Rectal smooth muscle tissue (tissue), 1 donor: ENCODE measurements at regions not wholly inside any gene's neighbourhood (a gene's known extent, or its start where the extent isn't known, plus 50 kb on each side); places are given as distances from the start of the nearest gene placed in this dataset.
"Not testable (repeated sequence)": the region's sequence is repeated elsewhere in the genome, so short reads cannot be mapped to it uniquely, and the experiment has no call there.

ENCODE experiments used
- H3K27ac ChIP-seq: one replicate; pipeline ENCODE4 v1.7.0; 2013; ENCODE audit warnings: low read depth, low read length, inconsistent platforms
- H3K27me3 ChIP-seq: one replicate; pipeline ENCODE4 v1.7.0; 2013; ENCODE audit warnings: low read length; ENCODE audit not compliant: control insufficient read depth, insufficient read depth
- H3K36me3 ChIP-seq: one replicate; pipeline ENCODE4 v1.7.0; 2013; ENCODE audit warnings: low read length; ENCODE audit not compliant: control insufficient read depth, insufficient read depth
- H3K4me1 ChIP-seq: one replicate; pipeline ENCODE4 v1.7.0; 2013; ENCODE audit warnings: low read length; ENCODE audit not compliant: control insufficient read depth, insufficient read depth
- H3K4me3 ChIP-seq: one replicate; pipeline ENCODE4 v1.7.0; 2013; ENCODE audit warnings: low read length
- H3K9ac ChIP-seq: one replicate; pipeline ENCODE4 v1.7.0; 2013; ENCODE audit warnings: low read length

GRCh38 chr6:137798846-137799245, 68.2 kb upstream of the TNFAIP3 start:
- Histone ChIP-seq H3K36me3 (no peaks in the 10 kb centered on the region), H3K4me1 (no peaks in the 10 kb centered on the region), H3K9ac (no peak overlapping the region), H3K4me3 (no peak overlapping the region), H3K27me3 (no peaks in the 10 kb centered on the region), H3K27ac (no peak overlapping the region)

- H3K4me3 ChIP-seq = no peak overlapping the region
- peaks cover 3% of the 10 kb centered on the region for H3K4me1 ChIP-seq
- H3K27ac ChIP-seq = no peak overlapping the region
- H3K27me3 ChIP-seq = no peaks in the 10 kb centered on the region
- H3K9ac ChIP-seq = no peak overlapping the region
- H3K36me3 ChIP-seq = no peaks in the 10 kb centered on the region
Observed at GRCh38 chr6:137799950-137800568, 67.0 kb upstream of the TNFAIP3 start.

GRCh38 chr6:137800762-137801161, 66.3 kb upstream of the TNFAIP3 start:
- Histone ChIP-seq H3K4me1 (peaks cover 7% of the 10 kb centered on the region), H3K4me3 (no peak overlapping the region), H3K27ac (no peak overlapping the region), H3K27me3 (no peaks in the 10 kb centered on the region), H3K9ac (no peak overlapping the region), H3K36me3 (no peaks in the 10 kb centered on the region)

GRCh38 chr6:137801352-137802114, 65.5 kb upstream of the TNFAIP3 start:
- H3K36me3 ChIP-seq = no peaks in the 10 kb centered on the region
- no peak overlapping the region for H3K9ac ChIP-seq
- H3K27me3 ChIP-seq = no peaks in the 10 kb centered on the region
- H3K4me3 ChIP-seq = no peak overlapping the region
- H3K4me1 ChIP-seq = peaks cover 7% of the 10 kb centered on the region
- no peak overlapping the region for H3K27ac ChIP-seq

GRCh38 chr6:137802408-137803182, 64.5 kb upstream of the TNFAIP3 start:
- no peak overlapping the region for H3K9ac ChIP-seq
- no peak overlapping the region for H3K4me3 ChIP-seq
- H3K27me3 ChIP-seq = no peaks in the 10 kb centered on the region
- H3K36me3 ChIP-seq = no peaks in the 10 kb centered on the region
- H3K4me1 ChIP-seq = peaks cover 7% of the 10 kb centered on the region
- H3K27ac ChIP-seq = no peak overlapping the region

GRCh38 chr6:137804637-137805036, 62.4 kb upstream of the TNFAIP3 start:
- Histone ChIP-seq H3K36me3 (no peaks in the 10 kb centered on the region), H3K9ac (no peak overlapping the region), H3K4me3 (no peak overlapping the region), H3K27me3 (no peaks in the 10 kb centered on the region), H3K27ac (peak overlapping the region; percentile 72), H3K4me1 (peaks cover 7% of the 10 kb centered on the region)

GRCh38 chr6:137805622-137806021, 61.4 kb upstream of the TNFAIP3 start:
- Histone ChIP-seq H3K36me3 (no peaks in the 10 kb centered on the region), H3K27me3 (no peaks in the 10 kb centered on the region), H3K27ac (peak overlapping the region; percentile 72), H3K9ac (no peak overlapping the region), H3K4me3 (no peak overlapping the region), H3K4me1 (peaks cover 7% of the 10 kb centered on the region)

- no peak overlapping the region for H3K4me3 ChIP-seq
- no peak overlapping the region for H3K9ac ChIP-seq
- H3K27me3 ChIP-seq = no peaks in the 10 kb centered on the region
- H3K27ac ChIP-seq = no peak overlapping the region
- no peaks in the 10 kb centered on the region for H3K36me3 ChIP-seq
- peaks cover 7% of the 10 kb centered on the region for H3K4me1 ChIP-seq
Observed at GRCh38 chr6:137806914-137807682, 60.0 kb upstream of the TNFAIP3 start.

GRCh38 chr6:137808191-137808590, 58.9 kb upstream of the TNFAIP3 start:
- H3K4me3 ChIP-seq = no peak overlapping the region
- H3K27ac ChIP-seq = no peak overlapping the region
- no peaks in the 10 kb centered on the region for H3K27me3 ChIP-seq
- H3K9ac ChIP-seq = no peak overlapping the region
- peaks cover 7% of the 10 kb centered on the region for H3K4me1 ChIP-seq
- H3K36me3 ChIP-seq = no peaks in the 10 kb centered on the region

- no peaks in the 10 kb centered on the region for H3K27me3 ChIP-seq
- no peaks in the 10 kb centered on the region for H3K36me3 ChIP-seq
- peaks cover 7% of the 10 kb centered on the region for H3K4me1 ChIP-seq
- no peak overlapping the region for H3K9ac ChIP-seq
- no peak overlapping the region for H3K4me3 ChIP-seq
- no peak overlapping the region for H3K27ac ChIP-seq
Observed at GRCh38 chr6:137808836-137809315, 58.2 kb upstream of the TNFAIP3 start.

GRCh38 chr6:137809895-137810553, 57.0 kb upstream of the TNFAIP3 start:
- H3K4me3 ChIP-seq, H3K9ac ChIP-seq, H3K4me1 ChIP-seq, H3K27ac ChIP-seq, H3K27me3 ChIP-seq, H3K36me3 ChIP-seq: not testable (repeated sequence)
